ENCODE measurements at regions not wholly inside any gene's neighbourhood (a gene's known extent, or its start where the extent isn't known, plus 50 kb on each side); places are given as distances from the start of the nearest gene placed in this dataset.

DNA sequence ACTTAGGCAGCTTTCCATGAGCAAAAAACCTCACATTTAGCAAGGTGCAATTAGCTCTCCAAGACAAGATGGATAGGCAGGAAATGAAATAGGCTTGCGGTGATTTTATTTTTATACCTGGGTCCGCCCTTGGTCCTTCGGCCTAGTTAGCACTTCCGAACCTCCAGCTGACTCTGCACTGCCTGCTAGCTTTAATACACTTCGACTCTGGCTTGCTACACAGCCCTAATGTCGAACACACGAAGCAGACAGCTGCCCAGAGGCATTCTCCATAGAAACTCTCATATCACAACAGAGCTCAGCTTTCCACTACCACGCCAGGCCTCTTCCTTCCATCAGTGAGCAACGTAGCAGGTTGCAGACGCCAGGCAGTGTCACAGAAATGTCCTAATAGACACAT lies 688.0 kb downstream of the VRK1 start:
- TF ChIP-seq, protein P1, sequence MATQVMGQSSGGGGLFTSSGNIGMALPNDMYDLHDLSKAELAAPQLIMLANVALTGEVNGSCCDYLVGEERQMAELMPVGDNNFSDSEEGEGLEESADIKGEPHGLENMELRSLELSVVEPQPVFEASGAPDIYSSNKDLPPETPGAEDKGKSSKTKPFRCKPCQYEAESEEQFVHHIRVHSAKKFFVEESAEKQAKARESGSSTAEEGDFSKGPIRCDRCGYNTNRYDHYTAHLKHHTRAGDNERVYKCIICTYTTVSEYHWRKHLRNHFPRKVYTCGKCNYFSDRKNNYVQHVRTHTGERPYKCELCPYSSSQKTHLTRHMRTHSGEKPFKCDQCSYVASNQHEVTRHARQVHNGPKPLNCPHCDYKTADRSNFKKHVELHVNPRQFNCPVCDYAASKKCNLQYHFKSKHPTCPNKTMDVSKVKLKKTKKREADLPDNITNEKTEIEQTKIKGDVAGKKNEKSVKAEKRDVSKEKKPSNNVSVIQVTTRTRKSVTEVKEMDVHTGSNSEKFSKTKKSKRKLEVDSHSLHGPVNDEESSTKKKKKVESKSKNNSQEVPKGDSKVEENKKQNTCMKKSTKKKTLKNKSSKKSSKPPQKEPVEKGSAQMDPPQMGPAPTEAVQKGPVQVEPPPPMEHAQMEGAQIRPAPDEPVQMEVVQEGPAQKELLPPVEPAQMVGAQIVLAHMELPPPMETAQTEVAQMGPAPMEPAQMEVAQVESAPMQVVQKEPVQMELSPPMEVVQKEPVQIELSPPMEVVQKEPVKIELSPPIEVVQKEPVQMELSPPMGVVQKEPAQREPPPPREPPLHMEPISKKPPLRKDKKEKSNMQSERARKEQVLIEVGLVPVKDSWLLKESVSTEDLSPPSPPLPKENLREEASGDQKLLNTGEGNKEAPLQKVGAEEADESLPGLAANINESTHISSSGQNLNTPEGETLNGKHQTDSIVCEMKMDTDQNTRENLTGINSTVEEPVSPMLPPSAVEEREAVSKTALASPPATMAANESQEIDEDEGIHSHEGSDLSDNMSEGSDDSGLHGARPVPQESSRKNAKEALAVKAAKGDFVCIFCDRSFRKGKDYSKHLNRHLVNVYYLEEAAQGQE (IDR thresholded peaks at IDR 0.05; ENCODE audit: low read depth) = no peak
- TF ChIP-seq, protein P2, sequence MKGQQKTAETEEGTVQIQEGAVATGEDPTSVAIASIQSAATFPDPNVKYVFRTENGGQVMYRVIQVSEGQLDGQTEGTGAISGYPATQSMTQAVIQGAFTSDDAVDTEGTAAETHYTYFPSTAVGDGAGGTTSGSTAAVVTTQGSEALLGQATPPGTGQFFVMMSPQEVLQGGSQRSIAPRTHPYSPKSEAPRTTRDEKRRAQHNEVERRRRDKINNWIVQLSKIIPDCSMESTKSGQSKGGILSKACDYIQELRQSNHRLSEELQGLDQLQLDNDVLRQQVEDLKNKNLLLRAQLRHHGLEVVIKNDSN (IDR thresholded peaks at IDR 0.05) = no peak
- TF ChIP-seq YY1 (IDR thresholded peaks at IDR 0.05; ENCODE audit: low read depth) (no peak), FOXM1 (IDR thresholded peaks at IDR 0.05; ENCODE audit: borderline replicate concordance, low read depth) (no peak)

- no peak for TF ChIP-seq MAX (IDR thresholded peaks at IDR 0.05)
- TF ChIP-seq RAD21 (IDR thresholded peaks at IDR 0.05; ENCODE audit: low read depth) = no peak
- no peak for TF ChIP-seq NFIC (IDR thresholded peaks at IDR 0.05)
- TF ChIP-seq, protein P2 (IDR thresholded peaks at IDR 0.05) = no peak
- TF ChIP-seq, protein P1 (IDR thresholded peaks at IDR 0.05; ENCODE audit: low read depth) = no peak
- no peak for TF ChIP-seq TAF1 (IDR thresholded peaks at IDR 0.05; ENCODE audit: low read depth)
- TF ChIP-seq EGR1 (IDR thresholded peaks at IDR 0.05) = no peak
- TF ChIP-seq CREB1 (IDR thresholded peaks at IDR 0.05; ENCODE audit: low read depth) = no peak
- TF ChIP-seq EP300 (IDR thresholded peaks at IDR 0.05; ENCODE audit: borderline replicate concordance) = no peak
- no peak for TF ChIP-seq FOXM1 (IDR thresholded peaks at IDR 0.05; ENCODE audit: borderline replicate concordance, low read depth)
- no peak for TF ChIP-seq ZBTB7A (IDR thresholded peaks at IDR 0.05; ENCODE audit: low read depth)
- TF ChIP-seq CEBPB (IDR thresholded peaks at IDR 0.05) = no peak
- TF ChIP-seq YY1 (IDR thresholded peaks at IDR 0.05; ENCODE audit: low read depth) = no peak
- no peak for TF ChIP-seq TCF12 (IDR thresholded peaks at IDR 0.05; ENCODE audit: low read depth)
- TF ChIP-seq TEAD4 (IDR thresholded peaks at IDR 0.05) = no peak
Measured at GRCh38 chr14:97486601-97487120, 689.5 kb downstream of the VRK1 start.

GRCh38 chr14:97489750-97490149 lies 692.6 kb downstream of the VRK1 start:
- TF ChIP-seq NFIC (IDR thresholded peaks at IDR 0.05) (no peak), CEBPB (IDR thresholded peaks at IDR 0.05) (no peak), EP300 (IDR thresholded peaks at IDR 0.05; ENCODE audit: borderline replicate concordance) (no peak), FOXM1 (IDR thresholded peaks at IDR 0.05; ENCODE audit: borderline replicate concordance, low read depth) (no peak), CREB1 (IDR thresholded peaks at IDR 0.05; ENCODE audit: low read depth) (no peak), ZBTB7A (IDR thresholded peaks at IDR 0.05; ENCODE audit: low read depth) (no peak), TEAD4 (IDR thresholded peaks at IDR 0.05) (no peak), MAX (IDR thresholded peaks at IDR 0.05) (no peak), TAF1 (IDR thresholded peaks at IDR 0.05; ENCODE audit: low read depth) (no peak)
- TF ChIP-seq, protein P1 (IDR thresholded peaks at IDR 0.05; ENCODE audit: low read depth) = no peak
- TF ChIP-seq, protein P2 (IDR thresholded peaks at IDR 0.05) = no peak

GRCh38 chr14:97490521-97491070 lies 693.4 kb downstream of the VRK1 start:
- TF ChIP-seq YY1 (IDR thresholded peaks at IDR 0.05; ENCODE audit: low read depth) = no peak
